ENCODE measurements at regions not wholly inside any gene's neighbourhood (a gene's known extent, or its start where the extent isn't known, plus 50 kb on each side); places are given as distances from the start of the nearest gene placed in this dataset.

- Mint-ChIP-seq H3K27ac (ENCODE audit: low read depth, unreplicated experiment) (no peak overlapping the region), H3K36me3 (ENCODE audit: insufficient read depth, unreplicated experiment) (no peaks in the 10 kb centered on the region), H3K9me3 (ENCODE audit: unreplicated experiment) (no peaks in the 10 kb centered on the region), H3K27me3 (ENCODE audit: insufficient read depth, unreplicated experiment) (no peaks in the 10 kb centered on the region), H3K4me1 (ENCODE audit: insufficient read depth, unreplicated experiment) (peaks cover 22% of the 10 kb centered on the region), H3K4me3 (ENCODE audit: unreplicated experiment) (no peak overlapping the region)
- DNase-seq (ENCODE audit: unreplicated experiment): no peak
- POLR2A ChIA-PET: no interaction called here
- intact Hi-C loops (cut with micrococcal nuclease): no loop called here
- BruUV-seq (replicated peaks): no TSS peak
- CTCF ChIA-PET: interaction anchor here (1.3 kb wide), 1 partner anchor 13 kb away, joined by 4 read pairs; no protein-coding TSS in a partner anchor
- no peak for TF ChIP-seq CTCF (IDR thresholded peaks at IDR 0.05; ENCODE audit: unreplicated experiment)
These were observed 499.1 kb upstream of the USP24 start for GRCh38 chr1:55714230-55714629.

GRCh38 chr1:55713516-55713915 is 498.4 kb upstream of the USP24 start:
- Mint-ChIP-seq H3K27ac (ENCODE audit: low read depth, unreplicated experiment) (no peak overlapping the region), H3K4me1 (ENCODE audit: insufficient read depth, unreplicated experiment) (peaks cover 15% of the 10 kb centered on the region), H3K4me3 (ENCODE audit: unreplicated experiment) (no peak overlapping the region), H3K36me3 (ENCODE audit: insufficient read depth, unreplicated experiment) (no peaks in the 10 kb centered on the region), H3K9me3 (ENCODE audit: unreplicated experiment) (no peaks in the 10 kb centered on the region), H3K27me3 (ENCODE audit: insufficient read depth, unreplicated experiment) (no peaks in the 10 kb centered on the region)
- ChIA-PET CTCF (interaction anchor here (2.5 kb wide), 1 partner anchor 11 kb away, joined by 19 read pairs; no protein-coding TSS in a partner anchor), POLR2A (no interaction called here)
- BruUV-seq (replicated peaks): no TSS peak
- no peak for TF ChIP-seq CTCF (IDR thresholded peaks at IDR 0.05; ENCODE audit: unreplicated experiment)
- no peak for DNase-seq (ENCODE audit: unreplicated experiment)
- intact Hi-C loops (cut with micrococcal nuclease): no loop called here

GRCh38 chr1:55712148-55712547 is 497.0 kb upstream of the USP24 start:
- Mint-ChIP-seq H3K27ac (ENCODE audit: low read depth, unreplicated experiment) (no peak overlapping the region), H3K36me3 (ENCODE audit: insufficient read depth, unreplicated experiment) (no peaks in the 10 kb centered on the region), H3K27me3 (ENCODE audit: insufficient read depth, unreplicated experiment) (no peaks in the 10 kb centered on the region), H3K4me1 (ENCODE audit: insufficient read depth, unreplicated experiment) (peaks cover 1% of the 10 kb centered on the region), H3K4me3 (ENCODE audit: unreplicated experiment) (no peak overlapping the region), H3K9me3 (ENCODE audit: unreplicated experiment) (no peaks in the 10 kb centered on the region)
- no peak for TF ChIP-seq CTCF (IDR thresholded peaks at IDR 0.05; ENCODE audit: unreplicated experiment)
- no peak for DNase-seq (ENCODE audit: unreplicated experiment)
- BruUV-seq (replicated peaks): no TSS peak
- ChIA-PET CTCF (interaction anchor here (0.6 to 2.5 kb wide), 2 partner anchors 10 to 142 kb away, joined by 3 to 19 read pairs; no protein-coding TSS in a partner anchor), POLR2A (no interaction called here)
- intact Hi-C loops (cut with micrococcal nuclease): no loop called here

GRCh38 chr1:55708781-55709180 is 493.6 kb upstream of the USP24 start:
- ChIA-PET POLR2A (no interaction called here), CTCF (interaction anchor here (0.7 to 0.9 kb wide), 2 partner anchors 45 to 868 kb away, joined by 3 to 4 read pairs; no protein-coding TSS in a partner anchor)
- H3K4me1 Mint-ChIP-seq (ENCODE audit: insufficient read depth, unreplicated experiment): no peaks in the 10 kb centered on the region
- peaks cover 6% of the 10 kb centered on the region for H3K9me3 Mint-ChIP-seq (ENCODE audit: unreplicated experiment)
- H3K4me3 Mint-ChIP-seq (ENCODE audit: unreplicated experiment): no peak overlapping the region
- H3K27ac Mint-ChIP-seq (ENCODE audit: low read depth, unreplicated experiment): no peak overlapping the region
- DNase-seq (ENCODE audit: unreplicated experiment): no peak
- no peak for TF ChIP-seq CTCF (IDR thresholded peaks at IDR 0.05; ENCODE audit: unreplicated experiment)
- no peaks in the 10 kb centered on the region for H3K36me3 Mint-ChIP-seq (ENCODE audit: insufficient read depth, unreplicated experiment)
- intact Hi-C loops (cut with micrococcal nuclease): no loop called here
- BruUV-seq (replicated peaks): no TSS peak
- H3K27me3 Mint-ChIP-seq (ENCODE audit: insufficient read depth, unreplicated experiment): no peaks in the 10 kb centered on the region

Data from MCF 10A (cell line).